ENCODE measurements at regions not wholly inside any gene's neighbourhood (a gene's known extent, or its start where the extent isn't known, plus 50 kb on each side); places are given as distances from the start of the nearest gene placed in this dataset.

DNA sequence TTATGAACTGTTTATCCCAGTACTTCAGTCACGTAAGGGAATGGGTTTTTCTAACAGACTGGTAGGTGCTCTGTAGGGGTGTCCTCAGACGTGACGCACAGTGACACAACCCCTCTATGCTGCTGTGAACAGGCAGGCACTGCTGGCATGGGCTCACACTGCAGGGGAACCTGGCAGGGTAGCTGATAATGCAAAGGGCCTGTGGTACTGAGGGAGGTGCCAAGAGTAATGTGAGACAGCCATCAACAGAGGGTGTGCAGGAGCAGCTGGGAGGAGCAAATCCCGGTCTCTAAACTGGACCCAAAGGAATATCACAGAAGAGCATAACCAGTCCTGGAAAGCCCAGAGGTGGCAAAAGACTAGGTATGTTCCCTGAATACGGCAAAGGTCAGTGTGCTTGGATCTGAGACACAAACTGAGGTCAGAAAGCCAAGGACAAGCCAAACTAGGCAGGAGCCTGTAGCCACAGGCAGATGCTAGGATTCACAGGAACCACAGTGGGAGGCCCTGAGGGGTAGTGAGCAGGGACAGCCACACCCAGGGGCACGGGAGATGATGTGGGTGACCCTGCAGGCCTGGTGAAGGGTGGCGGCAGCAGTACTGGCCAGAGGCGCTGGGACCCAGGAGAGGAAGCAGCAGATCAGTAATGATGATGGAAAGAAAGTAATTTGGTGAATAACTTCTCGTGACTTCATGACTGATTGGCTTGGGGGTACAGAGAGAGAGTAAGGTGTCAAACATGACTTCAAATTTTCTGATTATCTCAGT is 248.1 kb upstream of the CHRNA7 start:
- no peak for TF ChIP-seq CTCF (IDR thresholded peaks at IDR 0.05)
- intact Hi-C loops (cut with DNase I; ENCODE audit: low total_unique reads), result no loop called here

GRCh38 chr15:31782951-31783350 is 247.4 kb upstream of the CHRNA7 start:
- TF ChIP-seq CTCF (IDR thresholded peaks at IDR 0.05), result no peak
- Histone ChIP-seq H3K27me3 (no peaks in the 10 kb centered on the region), H3K36me3 (no peaks in the 10 kb centered on the region), H3K9me3 (no peaks in the 10 kb centered on the region), H3K4me3 (no peak overlapping the region), H3K4me1 (no peaks in the 10 kb centered on the region), H3K27ac (no peak overlapping the region)
- no peak for DNase-seq
- intact Hi-C loops (cut with DNase I; ENCODE audit: low total_unique reads), result no loop called here

More for the DNA sequence above, 248.1 kb upstream of the CHRNA7 start:
- Histone ChIP-seq H3K9me3 (peaks cover 0 to 3% (median 0%) of the 10 kb centered on the region in 3 donors), H3K36me3 (no peaks in the 10 kb centered on the region), H3K4me3 (no peak overlapping the region), H3K4me1 (no peaks in the 10 kb centered on the region), H3K27ac (no peak overlapping the region), H3K27me3 (no peaks in the 10 kb centered on the region)
- no peak for DNase-seq

DNA sequence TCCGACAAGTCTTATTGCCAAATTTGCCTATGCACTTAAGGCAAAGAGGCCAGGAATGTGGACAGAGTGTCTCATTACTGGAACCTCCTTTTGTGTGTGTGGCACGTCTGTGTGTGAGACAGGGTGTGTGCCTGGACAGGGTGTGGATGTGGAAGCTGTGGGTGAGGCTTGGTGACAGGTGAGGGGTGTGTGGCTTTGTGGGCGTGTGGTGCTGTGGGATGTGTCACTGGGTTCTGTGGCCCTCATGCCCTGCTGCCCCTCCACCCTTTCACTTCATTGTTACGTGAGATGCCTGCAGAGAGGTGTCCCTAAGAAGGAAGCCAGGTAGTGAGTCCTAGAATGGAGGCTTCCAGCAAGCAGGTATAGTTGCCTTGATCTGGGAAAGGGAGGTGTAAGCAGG is 244.0 kb upstream of the CHRNA7 start:
- no peaks in the 10 kb centered on the region for H3K27me3 ChIP-seq
- no peak overlapping the region for H3K27ac ChIP-seq
- intact Hi-C loops (cut with DNase I; ENCODE audit: low total_unique reads), result no loop called here
- TF ChIP-seq CTCF (IDR thresholded peaks at IDR 0.05), result no peak
- no peaks in the 10 kb centered on the region for H3K9me3 ChIP-seq
- H3K36me3 ChIP-seq, result no peaks in the 10 kb centered on the region
- H3K4me1 ChIP-seq, result no peaks in the 10 kb centered on the region
- no peak overlapping the region for H3K4me3 ChIP-seq
- DNase-seq, result no peak

DNA sequence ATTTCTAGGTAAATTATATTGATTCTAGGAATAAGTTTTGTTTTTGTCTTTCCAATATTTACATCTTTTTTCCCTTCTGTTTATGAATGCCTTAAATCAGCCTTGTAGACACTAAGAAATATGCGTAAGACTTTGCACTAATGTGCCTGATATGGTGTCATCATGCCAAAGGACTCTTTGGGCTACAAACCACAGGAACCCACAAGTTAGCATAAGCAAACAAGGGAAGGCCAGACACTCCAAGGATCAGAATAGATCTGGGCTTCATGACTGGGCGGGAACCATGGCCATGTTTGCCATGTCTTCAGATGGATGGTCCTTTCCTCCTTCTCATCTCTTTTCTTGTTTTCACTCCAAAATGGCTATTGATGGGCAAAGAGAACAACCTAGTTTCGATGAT is 242.2 kb upstream of the CHRNA7 start:
- H3K4me1 ChIP-seq, result no peaks in the 10 kb centered on the region
- H3K27ac ChIP-seq, result no peak overlapping the region
- intact Hi-C loops (cut with DNase I; ENCODE audit: low total_unique reads), result no loop called here
- no peak for TF ChIP-seq CTCF (IDR thresholded peaks at IDR 0.05)
- no peak for DNase-seq
- H3K4me3 ChIP-seq, result no peak overlapping the region
- no peaks in the 10 kb centered on the region for H3K36me3 ChIP-seq
- no peaks in the 10 kb centered on the region for H3K27me3 ChIP-seq
- H3K9me3 ChIP-seq, result no peaks in the 10 kb centered on the region

GRCh38 chr15:31792611-31793199 is 237.6 kb upstream of the CHRNA7 start:
- no peak for DNase-seq
- H3K27me3 ChIP-seq, result no peaks in the 10 kb centered on the region
- no peaks in the 10 kb centered on the region for H3K4me1 ChIP-seq
- H3K27ac ChIP-seq, result no peak overlapping the region
- no peaks in the 10 kb centered on the region for H3K9me3 ChIP-seq
- H3K36me3 ChIP-seq, result no peaks in the 10 kb centered on the region
- intact Hi-C loops (cut with DNase I; ENCODE audit: low total_unique reads), result no loop called here
- TF ChIP-seq CTCF (IDR thresholded peaks at IDR 0.05), result no peak
- H3K4me3 ChIP-seq, result no peak overlapping the region

Data from tibial artery (tissue), 4 donors.